ENCODE measurements at regions not wholly inside any gene's neighbourhood (a gene's known extent, or its start where the extent isn't known, plus 50 kb on each side); places are given as distances from the start of the nearest gene placed in this dataset.

DNA sequence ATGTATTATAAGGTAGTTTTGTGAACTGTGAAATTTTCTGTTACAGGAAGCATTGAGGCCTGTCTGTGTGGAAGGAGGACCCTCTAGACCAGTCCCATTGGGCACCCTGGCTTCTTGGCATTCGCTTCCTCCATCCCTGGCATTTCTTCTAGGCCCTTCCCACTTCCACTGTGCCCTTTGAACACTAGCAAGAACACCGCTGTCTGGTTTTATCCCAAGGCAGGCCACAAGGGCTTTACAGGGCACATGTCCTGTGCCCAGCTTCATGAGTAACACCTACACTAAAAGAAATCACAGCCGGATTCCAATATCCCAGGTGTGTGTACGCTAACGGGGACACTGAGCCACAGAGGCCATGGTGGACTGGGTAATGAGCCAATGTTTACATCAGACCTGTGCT, 99.8 kb downstream of the ADRB2 start:
- FAIRE-seq (no peak), DNase-seq (ENCODE audit: low spot score) (no peak), ATAC-seq (no peak)
- CTCF ChIA-PET (ENCODE audit: low intra/inter-chr PET ratio, low total read pairs): no interaction called here
- Histone ChIP-seq H2AFZ (ENCODE audit: low read length) (no peak overlapping the region), H3K79me2 (ENCODE audit: insufficient read depth, low read length) (no peaks in the 10 kb centered on the region), H3K4me2 (ENCODE audit: low read depth, low read length) (no peak overlapping the region), H3K9ac (ENCODE audit: insufficient read depth, low read depth, low read length) (no peak overlapping the region), H3K9me3 (ENCODE audit: low read length) (no peaks in the 10 kb centered on the region), H3K27ac (ENCODE audit: extremely low read length, insufficient read depth, low read length) (no peak overlapping the region), H3K4me3 (replicated peaks in 1 of 3; ENCODE audit: insufficient read depth in 1 of 3, low read depth in 2 of 3, low read length in 3 of 3) (no peak overlapping the region), H3K4me1 (ENCODE audit: insufficient read depth, low read length) (no peaks in the 10 kb centered on the region), H4K20me1 (ENCODE audit: insufficient read depth, low read length) (no peaks in the 10 kb centered on the region), H3K27me3 (ENCODE audit: control insufficient read depth in 1 of 2, insufficient read depth in 2 of 2, low read length in 2 of 2) (no peaks in the 10 kb centered on the region; a peak in 1 of 5 replicates), H3K36me3 (replicated peaks in 1 of 2; ENCODE audit: control insufficient read depth in 1 of 2, insufficient read depth in 2 of 2, low read length in 2 of 2) (no peaks in the 10 kb centered on the region)
- no peak for TF ChIP-seq ZNF710 (CRISPR knock-in tag; IDR thresholded peaks at IDR 0.05; ENCODE audit: borderline replicate concordance)
- no peak for TF ChIP-seq CBFB (CRISPR knock-in tag; IDR thresholded peaks at IDR 0.05)
- TF ChIP-seq ZNF33B (CRISPR knock-in tag; IDR thresholded peaks at IDR 0.05): no peak
- no peak for TF ChIP-seq ARNT2 (CRISPR knock-in tag; IDR thresholded peaks at IDR 0.05; ENCODE audit: low read depth)
- TF ChIP-seq FOSL1 (CRISPR knock-in tag; IDR thresholded peaks at IDR 0.05; ENCODE audit: borderline replicate concordance): no peak
- TF ChIP-seq SP4 (CRISPR knock-in tag; IDR thresholded peaks at IDR 0.05): no peak
- no peak for TF ChIP-seq ZNF768 (CRISPR knock-in tag; IDR thresholded peaks at IDR 0.05)
- no peak for TF ChIP-seq ZNF234 (CRISPR knock-in tag; conservative IDR thresholded peaks at IDR 0.05)
- TF ChIP-seq, protein P1, sequence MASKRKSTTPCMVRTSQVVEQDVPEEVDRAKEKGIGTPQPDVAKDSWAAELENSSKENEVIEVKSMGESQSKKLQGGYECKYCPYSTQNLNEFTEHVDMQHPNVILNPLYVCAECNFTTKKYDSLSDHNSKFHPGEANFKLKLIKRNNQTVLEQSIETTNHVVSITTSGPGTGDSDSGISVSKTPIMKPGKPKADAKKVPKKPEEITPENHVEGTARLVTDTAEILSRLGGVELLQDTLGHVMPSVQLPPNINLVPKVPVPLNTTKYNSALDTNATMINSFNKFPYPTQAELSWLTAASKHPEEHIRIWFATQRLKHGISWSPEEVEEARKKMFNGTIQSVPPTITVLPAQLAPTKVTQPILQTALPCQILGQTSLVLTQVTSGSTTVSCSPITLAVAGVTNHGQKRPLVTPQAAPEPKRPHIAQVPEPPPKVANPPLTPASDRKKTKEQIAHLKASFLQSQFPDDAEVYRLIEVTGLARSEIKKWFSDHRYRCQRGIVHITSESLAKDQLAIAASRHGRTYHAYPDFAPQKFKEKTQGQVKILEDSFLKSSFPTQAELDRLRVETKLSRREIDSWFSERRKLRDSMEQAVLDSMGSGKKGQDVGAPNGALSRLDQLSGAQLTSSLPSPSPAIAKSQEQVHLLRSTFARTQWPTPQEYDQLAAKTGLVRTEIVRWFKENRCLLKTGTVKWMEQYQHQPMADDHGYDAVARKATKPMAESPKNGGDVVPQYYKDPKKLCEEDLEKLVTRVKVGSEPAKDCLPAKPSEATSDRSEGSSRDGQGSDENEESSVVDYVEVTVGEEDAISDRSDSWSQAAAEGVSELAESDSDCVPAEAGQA (IDR thresholded peaks at IDR 0.05; ENCODE audit: low read depth): no peak
- TF ChIP-seq, protein P1 (CRISPR knock-in tag; IDR thresholded peaks at IDR 0.05; ENCODE audit: borderline replicate concordance): no peak
- TF ChIP-seq ZSCAN9 (CRISPR knock-in tag; IDR thresholded peaks at IDR 0.05; ENCODE audit: borderline replicate concordance): no peak
- no TSS peak for BruUV-seq (replicated peaks)
- intact Hi-C loops (cut with micrococcal nuclease; ENCODE audit: unreplicated experiment) (no loop called here), in situ Hi-C loops (cut with HindIII; ENCODE audit: extremely low pct_ligation_motif_present, low pct_unique_long_range_greater_than_20kb) (no loop called here)
- POLR2A ChIA-PET: no interaction called here
- WGBS (ENCODE audit: low lambda C conversion rate): 47% methylated on average over 4 of the region's 5 CpGs

Data from HepG2 (cell line).